ENCODE measurements at regions not wholly inside any gene's neighbourhood (a gene's known extent, or its start where the extent isn't known, plus 50 kb on each side); places are given as distances from the start of the nearest gene placed in this dataset.

DNA sequence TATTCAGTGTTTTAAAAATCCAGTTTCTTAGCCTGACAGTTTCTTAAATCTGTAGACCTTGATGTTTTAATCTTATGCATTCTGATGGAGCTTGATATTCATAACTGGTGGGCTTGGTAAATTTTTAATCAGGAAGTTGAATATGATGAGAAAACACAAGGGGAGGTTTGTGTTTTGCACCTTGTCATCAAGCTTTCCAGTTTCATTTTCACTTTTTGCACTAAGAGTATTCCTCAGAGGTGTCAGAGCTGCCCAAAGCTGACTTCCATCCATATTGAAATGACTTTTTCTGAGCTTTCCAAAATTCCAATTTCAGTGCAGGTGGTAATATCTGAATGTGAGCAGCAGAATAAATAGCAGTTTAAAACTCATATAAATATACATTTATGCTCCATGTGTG lies 555.0 kb upstream of the RBFOX1 start:
- in situ Hi-C loops (cut with MboI): no loop called here
- Histone ChIP-seq H3K79me2 (ENCODE audit: insufficient read depth) (no peaks in the 10 kb centered on the region), H3K4me1 (ENCODE audit: insufficient read depth) (no peaks in the 10 kb centered on the region), H4K20me1 (ENCODE audit: insufficient read depth) (no peaks in the 10 kb centered on the region), H3K4me2 (ENCODE audit: unreplicated experiment) (no peak overlapping the region), H3K9me3 (ENCODE audit: low read depth) (no peaks in the 10 kb centered on the region), H3K9ac (no peak overlapping the region), H3K27ac (no peak overlapping the region), H3K9me2 (ENCODE audit: insufficient read depth) (no peaks in the 10 kb centered on the region), H3F3A (ENCODE audit: insufficient read depth) (no peaks in the 10 kb centered on the region), H3K36me3 (ENCODE audit: low read depth) (no peaks in the 10 kb centered on the region), H2AFZ (no peak overlapping the region), H3K27me3 (replicated peaks; ENCODE audit: insufficient read depth) (no peaks in the 10 kb centered on the region), H3K4me3 (no peak overlapping the region)
- no peak for TF ChIP-seq EZH2 (IDR thresholded peaks at IDR 0.05; ENCODE audit: insufficient read depth, poor library complexity, severe bottlenecking)
- no peak for TF ChIP-seq EZH2phosphoT487 (IDR thresholded peaks at IDR 0.05; ENCODE audit: insufficient read depth, low read depth)
- DNase-seq: no peak

DNA sequence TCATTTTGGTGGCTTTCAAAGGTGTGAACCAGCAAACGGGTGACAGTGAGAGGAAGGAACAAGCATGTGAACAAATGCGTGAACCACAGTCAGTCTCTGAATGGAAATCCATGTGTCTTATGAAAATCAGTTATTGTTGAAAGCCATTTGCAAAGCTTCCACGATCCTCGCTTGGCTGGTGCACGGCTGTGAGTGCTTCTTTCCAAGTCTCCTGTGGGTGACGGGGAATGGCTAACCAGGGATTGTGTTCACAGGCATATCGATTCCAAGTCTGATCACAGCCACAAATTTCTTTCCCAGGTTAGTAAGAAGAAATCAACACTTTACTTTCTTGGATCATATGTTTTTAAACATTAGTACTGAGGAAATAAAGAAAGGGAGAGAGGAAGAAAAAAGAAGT lies 556.9 kb upstream of the RBFOX1 start:
- H3F3A ChIP-seq (ENCODE audit: insufficient read depth): no peaks in the 10 kb centered on the region
- H4K20me1 ChIP-seq (ENCODE audit: insufficient read depth): no peaks in the 10 kb centered on the region
- DNase-seq: no peak
- no peak for TF ChIP-seq EZH2phosphoT487 (IDR thresholded peaks at IDR 0.05; ENCODE audit: insufficient read depth, low read depth)
- no peak for TF ChIP-seq EZH2 (IDR thresholded peaks at IDR 0.05; ENCODE audit: insufficient read depth, poor library complexity, severe bottlenecking)
- in situ Hi-C loops (cut with MboI): no loop called here
- no peaks in the 10 kb centered on the region for H3K4me1 ChIP-seq (ENCODE audit: insufficient read depth)
- no peak overlapping the region for H3K4me2 ChIP-seq (ENCODE audit: unreplicated experiment)
- no peaks in the 10 kb centered on the region for H3K27me3 ChIP-seq (replicated peaks; ENCODE audit: insufficient read depth)
- H3K9ac ChIP-seq: no peak overlapping the region
- H3K27ac ChIP-seq: no peak overlapping the region
- WGBS, 2 experiments (ENCODE audit: low coverage in 1 of 2, low lambda C conversion rate in 2 of 2, missing lambda C conversion rate in 2 of 2): 49 to 51% methylated on average over 7 of the region's 7 CpGs
- no peak overlapping the region for H3K4me3 ChIP-seq
- no peak overlapping the region for H2AFZ ChIP-seq
- H3K79me2 ChIP-seq (ENCODE audit: insufficient read depth): no peaks in the 10 kb centered on the region
- no peaks in the 10 kb centered on the region for H3K9me3 ChIP-seq (ENCODE audit: low read depth)
- H3K9me2 ChIP-seq (ENCODE audit: insufficient read depth): no peaks in the 10 kb centered on the region
- no peaks in the 10 kb centered on the region for H3K36me3 ChIP-seq (ENCODE audit: low read depth)

DNA sequence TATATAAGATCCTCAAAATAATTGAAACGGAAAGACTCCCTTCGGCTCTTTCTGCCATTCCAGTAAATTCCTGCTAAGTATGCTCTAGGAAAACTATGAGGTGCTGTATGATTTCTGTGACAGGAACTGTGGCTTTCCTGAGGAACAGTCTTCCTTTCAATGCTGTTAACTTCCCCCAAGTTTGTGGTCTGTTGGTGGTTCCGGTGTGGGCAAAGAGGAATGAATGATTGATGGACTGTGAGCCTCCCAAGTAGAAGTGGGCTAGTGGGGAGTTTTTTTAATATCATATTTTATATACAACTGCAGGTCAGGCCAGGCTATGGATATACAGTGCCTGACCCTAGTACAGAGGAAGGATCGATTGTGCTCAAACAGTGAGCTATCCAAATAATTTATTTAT lies 560.7 kb upstream of the RBFOX1 start:
- Histone ChIP-seq H3K9me3 (ENCODE audit: low read depth) (no peaks in the 10 kb centered on the region), H4K20me1 (ENCODE audit: insufficient read depth) (no peaks in the 10 kb centered on the region), H3K27me3 (replicated peaks; ENCODE audit: insufficient read depth) (no peaks in the 10 kb centered on the region), H3K9me2 (ENCODE audit: insufficient read depth) (no peaks in the 10 kb centered on the region), H3K79me2 (ENCODE audit: insufficient read depth) (no peaks in the 10 kb centered on the region), H3K9ac (no peak overlapping the region), H3K4me1 (ENCODE audit: insufficient read depth) (no peaks in the 10 kb centered on the region), H3F3A (ENCODE audit: insufficient read depth) (no peaks in the 10 kb centered on the region), H3K4me3 (no peak overlapping the region), H3K27ac (no peak overlapping the region), H3K4me2 (ENCODE audit: unreplicated experiment) (no peak overlapping the region), H2AFZ (no peak overlapping the region), H3K36me3 (ENCODE audit: low read depth) (no peaks in the 10 kb centered on the region)
- in situ Hi-C loops (cut with MboI): no loop called here
- TF ChIP-seq EZH2phosphoT487 (IDR thresholded peaks at IDR 0.05; ENCODE audit: insufficient read depth, low read depth): no peak
- TF ChIP-seq EZH2 (IDR thresholded peaks at IDR 0.05; ENCODE audit: insufficient read depth, poor library complexity, severe bottlenecking): no peak
- DNase-seq: no peak
- 10% methylated on average over 4 of the region's 4 CpGs for WGBS, 2 experiments (ENCODE audit: low coverage in 1 of 2, low lambda C conversion rate in 2 of 2, missing lambda C conversion rate in 2 of 2)

DNA sequence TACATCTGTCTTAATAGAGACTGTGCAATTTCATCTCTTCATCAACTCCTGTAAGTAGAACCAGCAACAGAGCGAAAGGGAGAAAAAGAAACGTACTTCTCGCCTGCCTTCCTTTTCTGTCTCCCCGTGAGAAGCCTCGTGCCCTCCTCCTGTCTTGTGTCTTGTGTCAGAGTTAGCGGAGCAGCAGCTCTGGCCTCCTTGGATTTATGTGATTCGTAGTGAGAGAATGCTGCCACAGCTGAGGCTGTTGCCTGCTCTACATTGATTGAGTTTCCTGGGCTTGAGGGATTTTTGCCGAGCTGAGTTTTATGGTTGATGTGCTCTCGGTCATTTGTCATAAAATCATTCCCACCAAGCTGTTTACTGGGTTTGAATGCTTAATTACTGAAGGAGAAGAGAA lies 579.1 kb upstream of the RBFOX1 start:
- Histone ChIP-seq H3K9me3 (ENCODE audit: low read depth) (no peaks in the 10 kb centered on the region), H3K4me1 (ENCODE audit: insufficient read depth) (no peaks in the 10 kb centered on the region), H3K36me3 (ENCODE audit: low read depth) (no peaks in the 10 kb centered on the region), H3K27me3 (replicated peaks; ENCODE audit: insufficient read depth) (no peaks in the 10 kb centered on the region), H2AFZ (no peak overlapping the region), H3F3A (ENCODE audit: insufficient read depth) (no peaks in the 10 kb centered on the region), H3K4me2 (ENCODE audit: unreplicated experiment) (no peak overlapping the region), H3K9ac (no peak overlapping the region), H3K27ac (no peak overlapping the region), H3K9me2 (ENCODE audit: insufficient read depth) (no peaks in the 10 kb centered on the region), H4K20me1 (ENCODE audit: insufficient read depth) (no peaks in the 10 kb centered on the region), H3K79me2 (ENCODE audit: insufficient read depth) (no peaks in the 10 kb centered on the region), H3K4me3 (no peak overlapping the region)
- no peak for DNase-seq
- 4 to 8% methylated on average over 9 of the region's 9 CpGs for WGBS, 2 experiments (ENCODE audit: low coverage in 1 of 2, low lambda C conversion rate in 2 of 2, missing lambda C conversion rate in 2 of 2)
- in situ Hi-C loops (cut with MboI): no loop called here
- no peak for TF ChIP-seq EZH2 (IDR thresholded peaks at IDR 0.05; ENCODE audit: insufficient read depth, poor library complexity, severe bottlenecking)
- no peak for TF ChIP-seq EZH2phosphoT487 (IDR thresholded peaks at IDR 0.05; ENCODE audit: insufficient read depth, low read depth)

DNA sequence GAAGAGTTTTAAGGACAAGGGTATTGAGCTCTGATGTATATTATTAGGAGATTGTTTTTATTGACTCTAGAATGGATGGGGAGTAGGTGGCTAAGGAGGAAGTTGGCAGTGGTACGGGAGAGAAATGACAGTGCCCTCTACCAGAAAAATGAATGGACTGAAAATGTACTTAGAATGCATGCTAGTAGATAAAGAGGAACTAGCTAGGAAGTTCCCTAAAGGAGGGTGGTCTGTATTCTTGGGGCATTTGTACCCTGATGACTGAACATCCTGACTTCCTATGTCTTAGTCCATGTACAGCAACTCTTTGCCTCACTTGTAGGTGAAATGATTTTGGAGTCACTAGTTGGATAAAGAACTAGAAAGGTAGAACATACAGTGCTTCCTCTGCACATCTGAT lies 581.5 kb upstream of the RBFOX1 start:
- Histone ChIP-seq H3K4me2 (ENCODE audit: unreplicated experiment) (no peak overlapping the region), H3K9ac (no peak overlapping the region), H4K20me1 (ENCODE audit: insufficient read depth) (no peaks in the 10 kb centered on the region), H2AFZ (no peak overlapping the region), H3K79me2 (ENCODE audit: insufficient read depth) (no peaks in the 10 kb centered on the region), H3K9me2 (ENCODE audit: insufficient read depth) (no peaks in the 10 kb centered on the region), H3K27ac (no peak overlapping the region), H3K27me3 (replicated peaks; ENCODE audit: insufficient read depth) (no peaks in the 10 kb centered on the region), H3K4me3 (no peak overlapping the region), H3F3A (ENCODE audit: insufficient read depth) (no peaks in the 10 kb centered on the region), H3K36me3 (ENCODE audit: low read depth) (no peaks in the 10 kb centered on the region), H3K9me3 (ENCODE audit: low read depth) (no peaks in the 10 kb centered on the region), H3K4me1 (ENCODE audit: insufficient read depth) (no peaks in the 10 kb centered on the region)
- no peak for TF ChIP-seq EZH2phosphoT487 (IDR thresholded peaks at IDR 0.05; ENCODE audit: insufficient read depth, low read depth)
- TF ChIP-seq EZH2 (IDR thresholded peaks at IDR 0.05; ENCODE audit: insufficient read depth, poor library complexity, severe bottlenecking): no peak
- WGBS, 2 experiments (ENCODE audit: low coverage in 1 of 2, low lambda C conversion rate in 2 of 2, missing lambda C conversion rate in 2 of 2): 22 to 27% methylated on average over 1 of the region's 1 CpG
- in situ Hi-C loops (cut with MboI): no loop called here
- no peak for DNase-seq

Data from GM23248 (cell line).